Left ventricle myocardium inferior (tissue), 1 donor: ENCODE measurements at regions not wholly inside any gene's neighbourhood (a gene's known extent, or its start where the extent isn't known, plus 50 kb on each side); places are given as distances from the start of the nearest gene placed in this dataset.

ENCODE experiments used
- DNase-seq: peaks from one replicate; pipeline ENCODE4 v3.0.0-alpha.2; 2020
- H3K27ac ChIP-seq: fragments of 200-600 bp; replicated peaks from 2 replicates; pipeline ENCODE4 v1.8.0; 2021
- H3K27me3 ChIP-seq: fragments of 200-600 bp; 2 replicates; pipeline ENCODE4 v1.8.0; 2021; ENCODE audit warnings: low read depth
- H3K36me3 ChIP-seq: fragments of 200-600 bp; 2 replicates; pipeline ENCODE4 v1.8.0; 2021
- H3K4me1 ChIP-seq: fragments of 200-600 bp; 2 replicates; pipeline ENCODE4 v1.8.0; 2021
- H3K4me3 ChIP-seq: fragments of 200-600 bp; 2 replicates; pipeline ENCODE4 v1.8.0; 2021; ENCODE audit warnings: mild to moderate bottlenecking, moderate library complexity
- H3K9me3 ChIP-seq: fragments of 200-600 bp; replicated peaks from 2 replicates; pipeline ENCODE4 v1.8.0; 2021
- CTCF ChIP-seq: fragments of 200-600 bp; IDR thresholded peaks from 2 replicates; pipeline ENCODE4 v1.8.0; 2021; ENCODE audit warnings: antibody characterized with exemption, mild to moderate bottlenecking, borderline replicate concordance
- intact Hi-C: fragments of 100-400 bp; cut with micrococcal nuclease; formaldehyde crosslinking; loops from one replicate; pipeline ENCODE4 v1.11.0; 2022
- donor health status: DM: no; HTN: yes; CAD: no; lungs with severe emphysema.

- intact Hi-C loops: no loop called here
- DNase-seq: no peak
- Histone ChIP-seq H3K27ac (no peak overlapping the region), H3K4me3 (no peak overlapping the region), H3K4me1 (no peaks in the 10 kb centered on the region), H3K9me3 (peaks cover 15% of the 10 kb centered on the region), H3K27me3 (peaks cover 5% of the 10 kb centered on the region), H3K36me3 (no peaks in the 10 kb centered on the region)
- no peak for TF ChIP-seq CTCF
These were observed 231.6 kb upstream of the GPR26 start for GRCh38 chr10:123434435-123435039.

- DNase-seq: no peak
- Histone ChIP-seq H3K4me1 (no peaks in the 10 kb centered on the region), H3K27ac (no peak overlapping the region), H3K4me3 (no peak overlapping the region), H3K9me3 (no peaks in the 10 kb centered on the region), H3K36me3 (no peaks in the 10 kb centered on the region), H3K27me3 (peaks cover 29% of the 10 kb centered on the region)
- intact Hi-C loops: no loop called here
- no peak for TF ChIP-seq CTCF
These were observed 223.3 kb upstream of the GPR26 start for GRCh38 chr10:123442901-123443300.

GRCh38 chr10:123443924-123444323 lies 222.2 kb upstream of the GPR26 start:
- H3K27me3 ChIP-seq: peaks cover 29% of the 10 kb centered on the region
- TF ChIP-seq CTCF: no peak
- H3K9me3 ChIP-seq: no peaks in the 10 kb centered on the region
- no peak for DNase-seq
- H3K4me1 ChIP-seq: no peaks in the 10 kb centered on the region
- intact Hi-C loops: no loop called here
- H3K4me3 ChIP-seq: no peak overlapping the region
- H3K27ac ChIP-seq: no peak overlapping the region
- H3K36me3 ChIP-seq: no peaks in the 10 kb centered on the region

- no peak for DNase-seq
- Histone ChIP-seq H3K9me3 (no peaks in the 10 kb centered on the region), H3K4me1 (no peaks in the 10 kb centered on the region), H3K27me3 (peaks cover 23% of the 10 kb centered on the region), H3K4me3 (no peak overlapping the region), H3K36me3 (no peaks in the 10 kb centered on the region), H3K27ac (no peak overlapping the region)
- TF ChIP-seq CTCF: no peak
- intact Hi-C loops: no loop called here
These were observed 220.8 kb upstream of the GPR26 start for GRCh38 chr10:123445261-123445775.

GRCh38 chr10:123446449-123447156 lies 219.6 kb upstream of the GPR26 start:
- no peak overlapping the region for H3K4me3 ChIP-seq
- TF ChIP-seq CTCF: no peak
- DNase-seq: no peak
- peaks cover 23% of the 10 kb centered on the region for H3K27me3 ChIP-seq
- intact Hi-C loops: no loop called here
- H3K4me1 ChIP-seq: no peaks in the 10 kb centered on the region
- no peaks in the 10 kb centered on the region for H3K9me3 ChIP-seq
- H3K36me3 ChIP-seq: no peaks in the 10 kb centered on the region
- no peak overlapping the region for H3K27ac ChIP-seq
